ENCODE measurements at regions not wholly inside any gene's neighbourhood (a gene's known extent, or its start where the extent isn't known, plus 50 kb on each side); places are given as distances from the start of the nearest gene placed in this dataset. TPM values are rescaled to one million over a fixed set of nuclear protein-coding genes. Genes with fewer than 3 reads are reported as not detected.

DNA sequence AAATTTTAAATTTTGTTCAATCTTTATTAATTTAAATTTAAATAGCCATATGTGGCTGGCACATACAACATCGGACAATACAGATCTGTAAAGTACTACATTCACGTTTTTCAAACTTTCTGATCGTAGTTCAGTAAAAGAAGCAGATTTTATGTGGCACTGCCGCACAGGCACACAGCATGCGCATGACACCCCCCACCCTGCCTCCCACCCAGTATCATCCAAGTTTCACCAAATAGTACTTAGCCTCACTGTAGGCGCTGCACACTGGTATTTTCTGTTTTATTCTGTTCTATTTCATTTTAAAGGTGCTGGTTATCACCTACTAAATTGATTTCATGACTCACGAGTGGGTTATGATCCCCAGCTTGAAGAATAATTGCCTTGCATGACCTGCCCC lies 159.9 kb downstream of the HIPK3 start:
- no peaks in the 10 kb centered on the region for H3K27me3 ChIP-seq
- no peaks in the 10 kb centered on the region for H3K9me3 ChIP-seq
- no peaks in the 10 kb centered on the region for H3K36me3 ChIP-seq
- intact Hi-C loops (cut with DNase I; ENCODE audit: low total_unique reads): no loop called here
- no peak for DNase-seq
- TF ChIP-seq, protein P1, sequence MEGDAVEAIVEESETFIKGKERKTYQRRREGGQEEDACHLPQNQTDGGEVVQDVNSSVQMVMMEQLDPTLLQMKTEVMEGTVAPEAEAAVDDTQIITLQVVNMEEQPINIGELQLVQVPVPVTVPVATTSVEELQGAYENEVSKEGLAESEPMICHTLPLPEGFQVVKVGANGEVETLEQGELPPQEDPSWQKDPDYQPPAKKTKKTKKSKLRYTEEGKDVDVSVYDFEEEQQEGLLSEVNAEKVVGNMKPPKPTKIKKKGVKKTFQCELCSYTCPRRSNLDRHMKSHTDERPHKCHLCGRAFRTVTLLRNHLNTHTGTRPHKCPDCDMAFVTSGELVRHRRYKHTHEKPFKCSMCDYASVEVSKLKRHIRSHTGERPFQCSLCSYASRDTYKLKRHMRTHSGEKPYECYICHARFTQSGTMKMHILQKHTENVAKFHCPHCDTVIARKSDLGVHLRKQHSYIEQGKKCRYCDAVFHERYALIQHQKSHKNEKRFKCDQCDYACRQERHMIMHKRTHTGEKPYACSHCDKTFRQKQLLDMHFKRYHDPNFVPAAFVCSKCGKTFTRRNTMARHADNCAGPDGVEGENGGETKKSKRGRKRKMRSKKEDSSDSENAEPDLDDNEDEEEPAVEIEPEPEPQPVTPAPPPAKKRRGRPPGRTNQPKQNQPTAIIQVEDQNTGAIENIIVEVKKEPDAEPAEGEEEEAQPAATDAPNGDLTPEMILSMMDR (IDR thresholded peaks at IDR 0.05): no peak
- TF ChIP-seq POLR2A (IDR thresholded peaks at IDR 0.05): no peak
- H3K4me1 ChIP-seq: no peaks in the 10 kb centered on the region
- no peak overlapping the region for H3K4me3 ChIP-seq
- no peak overlapping the region for H3K27ac ChIP-seq

DNA sequence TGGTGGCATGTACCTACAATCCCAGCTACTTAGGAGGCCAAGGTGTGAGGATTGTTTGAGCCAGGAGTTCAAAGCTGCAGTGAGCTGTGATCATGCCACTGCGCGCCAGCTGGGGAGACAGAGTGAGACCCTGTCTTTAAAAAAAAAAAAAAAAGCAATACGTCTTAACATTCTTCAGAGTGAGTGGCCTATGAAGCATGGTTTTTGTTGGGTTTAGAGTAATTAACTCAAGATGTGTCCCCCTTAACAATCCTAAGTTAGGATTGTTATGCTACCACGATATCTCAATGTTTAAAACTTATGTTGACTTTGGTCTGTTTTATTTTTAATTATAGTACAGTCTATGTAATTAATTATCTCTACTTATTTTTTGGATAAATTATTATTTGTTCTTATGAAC lies 156.1 kb downstream of the HIPK3 start:
- Histone ChIP-seq H3K4me1 (no peaks in the 10 kb centered on the region), H3K27ac (no peak overlapping the region), H3K4me3 (no peak overlapping the region), H3K9me3 (no peaks in the 10 kb centered on the region), H3K36me3 (no peaks in the 10 kb centered on the region), H3K27me3 (no peaks in the 10 kb centered on the region)
- TF ChIP-seq, protein P1 (IDR thresholded peaks at IDR 0.05): no peak
- TF ChIP-seq POLR2A (IDR thresholded peaks at IDR 0.05): no peak
- intact Hi-C loops (cut with DNase I; ENCODE audit: low total_unique reads): no loop called here
- no peak for DNase-seq

GRCh38 chr11:33412241-33412640 lies 155.1 kb downstream of the HIPK3 start:
- no peak for DNase-seq
- intact Hi-C loops (cut with DNase I; ENCODE audit: low total_unique reads): no loop called here
- H3K27ac ChIP-seq: no peak overlapping the region
- H3K4me3 ChIP-seq: no peak overlapping the region
- TF ChIP-seq, protein P1 (IDR thresholded peaks at IDR 0.05): no peak
- no peak for TF ChIP-seq POLR2A (IDR thresholded peaks at IDR 0.05)
- H3K27me3 ChIP-seq: no peaks in the 10 kb centered on the region
- no peaks in the 10 kb centered on the region for H3K4me1 ChIP-seq
- H3K9me3 ChIP-seq: no peaks in the 10 kb centered on the region
- H3K36me3 ChIP-seq: no peaks in the 10 kb centered on the region

DNA sequence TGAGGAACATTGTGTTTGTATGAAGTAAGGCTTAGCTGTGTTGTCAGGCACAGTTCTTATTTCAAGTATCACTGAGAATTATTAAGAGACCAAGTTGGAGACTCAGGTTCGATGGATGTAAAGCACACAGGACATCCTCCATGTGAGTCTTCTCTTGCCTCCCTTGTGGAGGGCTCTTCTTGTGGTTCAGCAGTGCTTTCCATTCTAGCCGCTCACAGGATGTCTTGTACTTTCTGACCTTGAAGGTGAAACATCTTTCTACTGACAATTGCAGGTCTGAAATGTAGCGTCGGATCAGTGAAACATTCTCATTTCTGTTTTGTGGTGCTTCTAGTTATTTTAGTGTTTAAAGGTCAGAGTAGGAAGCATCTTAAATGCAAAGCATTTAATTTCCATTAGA lies 154.6 kb downstream of the HIPK3 start:
- intact Hi-C loops (cut with DNase I; ENCODE audit: low total_unique reads): no loop called here

GRCh38 chr11:33410086-33410765 lies 153.0 kb downstream of the HIPK3 start:
- Histone ChIP-seq H3K4me1 (no peaks in the 10 kb centered on the region), H3K4me3 (no peak overlapping the region), H3K9me3 (no peaks in the 10 kb centered on the region), H3K36me3 (no peaks in the 10 kb centered on the region), H3K27ac (no peak overlapping the region), H3K27me3 (no peaks in the 10 kb centered on the region)
- DNase-seq: no peak
- TF ChIP-seq, protein P1 (IDR thresholded peaks at IDR 0.05): no peak
- TF ChIP-seq POLR2A (IDR thresholded peaks at IDR 0.05): no peak
- intact Hi-C loops (cut with DNase I; ENCODE audit: low total_unique reads): no loop called here

More for the DNA sequence above, 154.6 kb downstream of the HIPK3 start:
- Histone ChIP-seq H3K4me1 (no peaks in the 10 kb centered on the region), H3K27me3 (no peaks in the 10 kb centered on the region), H3K4me3 (no peak overlapping the region), H3K36me3 (no peaks in the 10 kb centered on the region), H3K27ac (no peak overlapping the region), H3K9me3 (no peaks in the 10 kb centered on the region)
- DNase-seq: no peak
- no peak for TF ChIP-seq POLR2A (IDR thresholded peaks at IDR 0.05)
- TF ChIP-seq, protein P1 (IDR thresholded peaks at IDR 0.05): no peak

Small RNA genes in the stretch of these regions (small RNA-seq; reads per million reads assigned to genes)
- gene AL133399.1: not detected

Data from uterus (tissue), 3 donors.